ENCODE measurements at regions not wholly inside any gene's neighbourhood (a gene's known extent, or its start where the extent isn't known, plus 50 kb on each side); places are given as distances from the start of the nearest gene placed in this dataset.
"Not testable (repeated sequence)": the region's sequence is repeated elsewhere in the genome, so short reads cannot be mapped to it uniquely, and the experiment has no call there.

DNA sequence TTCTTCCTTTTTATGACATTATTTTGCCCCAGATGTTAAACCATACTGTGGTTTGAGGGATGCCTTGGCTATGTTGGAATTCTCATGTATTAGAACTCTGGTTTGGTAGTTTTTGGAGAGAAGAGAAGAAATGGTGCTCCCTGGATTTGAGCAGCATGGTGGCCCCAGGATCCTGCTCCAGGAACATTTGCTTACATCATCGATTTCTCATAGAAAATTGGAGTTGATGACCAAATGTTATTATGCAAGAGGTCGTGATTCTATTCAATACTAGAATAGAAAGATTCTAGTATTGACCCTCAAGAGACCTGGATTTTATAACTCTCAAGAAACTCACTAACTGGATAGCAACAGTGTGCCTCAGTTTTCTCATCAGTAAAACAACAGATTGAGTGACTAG lies 77.5 kb upstream of the GNAQ start:
- H3K9me3 ChIP-seq (ENCODE audit: control insufficient read depth, low read length) = no peaks in the 10 kb centered on the region
- H2AFZ ChIP-seq = no peak overlapping the region
- H3K36me3 ChIP-seq (ENCODE audit: control insufficient read depth, insufficient read depth, low read length) = no peaks in the 10 kb centered on the region
- H3K27ac ChIP-seq = no peak overlapping the region
- H3K4me1 ChIP-seq = no peaks in the 10 kb centered on the region
- H3K79me2 ChIP-seq = no peaks in the 10 kb centered on the region
- no peak overlapping the region for H3K4me2 ChIP-seq (ENCODE audit: low read length)
- TF ChIP-seq, protein P1, sequence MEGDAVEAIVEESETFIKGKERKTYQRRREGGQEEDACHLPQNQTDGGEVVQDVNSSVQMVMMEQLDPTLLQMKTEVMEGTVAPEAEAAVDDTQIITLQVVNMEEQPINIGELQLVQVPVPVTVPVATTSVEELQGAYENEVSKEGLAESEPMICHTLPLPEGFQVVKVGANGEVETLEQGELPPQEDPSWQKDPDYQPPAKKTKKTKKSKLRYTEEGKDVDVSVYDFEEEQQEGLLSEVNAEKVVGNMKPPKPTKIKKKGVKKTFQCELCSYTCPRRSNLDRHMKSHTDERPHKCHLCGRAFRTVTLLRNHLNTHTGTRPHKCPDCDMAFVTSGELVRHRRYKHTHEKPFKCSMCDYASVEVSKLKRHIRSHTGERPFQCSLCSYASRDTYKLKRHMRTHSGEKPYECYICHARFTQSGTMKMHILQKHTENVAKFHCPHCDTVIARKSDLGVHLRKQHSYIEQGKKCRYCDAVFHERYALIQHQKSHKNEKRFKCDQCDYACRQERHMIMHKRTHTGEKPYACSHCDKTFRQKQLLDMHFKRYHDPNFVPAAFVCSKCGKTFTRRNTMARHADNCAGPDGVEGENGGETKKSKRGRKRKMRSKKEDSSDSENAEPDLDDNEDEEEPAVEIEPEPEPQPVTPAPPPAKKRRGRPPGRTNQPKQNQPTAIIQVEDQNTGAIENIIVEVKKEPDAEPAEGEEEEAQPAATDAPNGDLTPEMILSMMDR (IDR thresholded peaks at IDR 0.05) = no peak
- H3K27me3 ChIP-seq (ENCODE audit: control insufficient read depth, insufficient read depth, low read length) = no peaks in the 10 kb centered on the region
- no peak overlapping the region for H3K9ac ChIP-seq
- H3K4me3 ChIP-seq (ENCODE audit: low read depth, low read length) = no peak overlapping the region

DNA sequence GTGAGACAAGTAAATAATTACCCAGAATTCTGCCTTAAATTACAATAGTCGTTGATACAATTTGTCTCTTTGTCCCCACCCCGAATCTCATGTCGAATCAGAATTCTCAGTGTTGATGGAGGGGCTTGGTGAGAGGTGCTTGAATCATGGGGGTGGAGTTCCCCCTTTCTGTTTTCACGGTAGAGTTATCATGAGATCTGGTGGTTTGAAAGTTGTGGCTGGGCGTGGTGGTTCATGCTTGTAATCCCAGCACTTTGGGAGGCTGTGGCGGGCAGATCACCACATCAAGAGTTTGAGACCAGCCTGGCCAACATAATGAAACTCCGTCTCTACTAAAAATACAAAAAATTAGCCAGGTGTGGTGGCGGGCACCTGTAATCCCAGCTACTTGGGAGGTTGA lies 75.0 kb upstream of the GNAQ start:
- not testable (repeated sequence) for H3K27me3 ChIP-seq (ENCODE audit: control insufficient read depth, insufficient read depth, low read length); H3K9me3 ChIP-seq (ENCODE audit: control insufficient read depth, low read length); H3K9ac ChIP-seq; H3K79me2 ChIP-seq; H3K4me3 ChIP-seq (ENCODE audit: low read depth, low read length); H3K4me1 ChIP-seq; H3K4me2 ChIP-seq (ENCODE audit: low read length); H2AFZ ChIP-seq; H3K36me3 ChIP-seq (ENCODE audit: control insufficient read depth, insufficient read depth, low read length); H3K27ac ChIP-seq

DNA sequence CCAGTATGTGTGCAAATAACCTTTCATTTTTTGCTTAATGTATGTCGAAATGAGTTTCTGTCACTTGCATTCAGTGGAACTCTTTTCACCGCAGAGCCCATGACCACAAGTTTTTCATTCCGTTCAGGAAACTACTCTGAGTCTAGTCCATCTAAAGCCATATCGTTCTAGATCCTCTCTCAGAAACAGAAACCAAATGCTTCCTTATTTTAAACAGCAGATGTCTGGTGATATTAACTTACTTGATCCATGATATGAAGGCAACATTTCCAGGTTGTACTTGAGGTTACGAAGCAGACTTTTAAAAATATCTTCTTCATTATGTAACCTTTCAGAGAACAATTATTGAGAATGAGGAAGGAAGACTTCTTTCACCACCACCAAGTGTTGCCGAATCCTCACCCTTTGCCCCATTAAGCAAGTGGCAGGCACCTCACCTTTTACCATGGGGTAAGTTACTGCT lies 72.4 kb upstream of the GNAQ start:
- Histone ChIP-seq H3K27me3 (ENCODE audit: control insufficient read depth, insufficient read depth, low read length) (no peaks in the 10 kb centered on the region), H3K9ac (no peak overlapping the region), H3K79me2 (no peaks in the 10 kb centered on the region), H2AFZ (no peak overlapping the region), H3K27ac (no peak overlapping the region), H3K9me3 (ENCODE audit: control insufficient read depth, low read length) (no peaks in the 10 kb centered on the region), H3K4me1 (no peaks in the 10 kb centered on the region), H3K36me3 (ENCODE audit: control insufficient read depth, insufficient read depth, low read length) (no peaks in the 10 kb centered on the region), H3K4me3 (ENCODE audit: low read depth, low read length) (no peak overlapping the region), H3K4me2 (ENCODE audit: low read length) (no peak overlapping the region)
- TF ChIP-seq, protein P1 (IDR thresholded peaks at IDR 0.05) = no peak

DNA sequence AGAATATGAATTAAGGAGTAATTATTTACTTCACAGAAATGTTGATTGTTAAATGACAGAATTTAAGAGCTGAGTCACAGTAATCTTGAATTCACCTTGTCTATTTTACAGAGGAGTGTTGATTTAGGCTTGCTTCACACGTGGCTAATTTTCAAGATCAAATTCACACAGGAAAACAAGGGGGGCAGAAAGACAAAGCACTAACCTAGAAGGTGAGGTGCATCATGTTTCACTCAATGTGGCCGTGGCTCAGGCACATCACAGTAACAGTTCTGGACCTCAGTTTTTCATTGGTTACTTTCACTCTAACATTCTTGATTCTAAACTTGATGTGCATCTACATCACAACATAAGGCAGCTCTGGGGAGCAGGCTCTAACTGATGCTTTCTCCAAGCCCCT lies 69.6 kb upstream of the GNAQ start:
- Histone ChIP-seq H3K27me3 (ENCODE audit: control insufficient read depth, insufficient read depth, low read length) (no peaks in the 10 kb centered on the region), H2AFZ (no peak overlapping the region), H3K4me2 (ENCODE audit: low read length) (no peak overlapping the region), H3K4me3 (ENCODE audit: low read depth, low read length) (no peak overlapping the region), H3K9me3 (ENCODE audit: control insufficient read depth, low read length) (no peaks in the 10 kb centered on the region), H3K9ac (no peak overlapping the region), H3K36me3 (ENCODE audit: control insufficient read depth, insufficient read depth, low read length) (no peaks in the 10 kb centered on the region), H3K27ac (no peak overlapping the region), H3K79me2 (no peaks in the 10 kb centered on the region), H3K4me1 (no peaks in the 10 kb centered on the region)
- TF ChIP-seq, protein P1 (IDR thresholded peaks at IDR 0.05) = no peak

DNA sequence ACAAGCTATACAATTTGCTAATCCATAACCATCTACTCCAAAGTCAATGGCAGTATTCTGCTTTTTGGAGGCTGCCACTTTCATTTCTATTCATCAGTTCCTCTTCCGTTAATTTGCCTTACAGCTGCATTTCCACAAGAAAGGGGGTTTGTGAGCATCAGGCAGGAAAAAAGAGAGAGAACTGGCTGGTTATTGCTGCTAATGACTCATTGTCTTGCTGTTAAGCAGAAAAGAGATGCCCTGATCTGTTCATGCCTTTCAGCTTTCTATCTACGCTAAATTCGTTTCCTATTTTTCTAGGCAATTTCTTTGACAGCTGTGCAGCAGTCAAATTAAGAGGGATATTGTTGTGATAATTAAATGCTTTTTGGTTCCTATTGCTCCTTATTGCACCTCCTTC lies 65.9 kb upstream of the GNAQ start:
- no peaks in the 10 kb centered on the region for H3K79me2 ChIP-seq
- no peak overlapping the region for H3K9ac ChIP-seq
- no peaks in the 10 kb centered on the region for H3K9me3 ChIP-seq (ENCODE audit: control insufficient read depth, low read length)
- no peaks in the 10 kb centered on the region for H3K4me1 ChIP-seq
- H3K27ac ChIP-seq = no peak overlapping the region
- no peaks in the 10 kb centered on the region for H3K36me3 ChIP-seq (ENCODE audit: control insufficient read depth, insufficient read depth, low read length)
- TF ChIP-seq, protein P1 (IDR thresholded peaks at IDR 0.05) = no peak
- H3K27me3 ChIP-seq (ENCODE audit: control insufficient read depth, insufficient read depth, low read length) = no peaks in the 10 kb centered on the region
- no peak overlapping the region for H3K4me3 ChIP-seq (ENCODE audit: low read depth, low read length)
- no peak overlapping the region for H2AFZ ChIP-seq
- H3K4me2 ChIP-seq (ENCODE audit: low read length) = no peak overlapping the region
